ENCODE measurements at regions not wholly inside any gene's neighbourhood (a gene's known extent, or its start where the extent isn't known, plus 50 kb on each side); places are given as distances from the start of the nearest gene placed in this dataset.

DNA sequence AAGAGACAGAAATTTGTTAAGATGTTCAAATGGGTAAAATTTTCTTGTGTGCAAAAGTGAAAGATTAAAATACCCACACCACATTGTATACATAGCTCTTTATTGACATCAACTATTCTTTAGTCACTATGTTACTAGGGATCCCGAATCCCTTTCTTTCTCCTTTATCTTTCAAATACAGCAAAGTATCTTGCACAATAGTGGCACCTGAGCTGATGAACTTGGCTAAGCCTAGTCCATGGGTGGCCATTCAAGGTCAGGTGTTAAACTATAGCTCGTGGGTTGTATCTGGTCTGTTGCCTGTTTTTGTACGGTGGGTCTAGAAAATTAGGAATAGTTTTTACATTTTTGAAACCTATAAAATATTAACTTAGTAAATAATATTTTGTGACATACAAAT is 210.9 kb downstream of the SLITRK6 start:
- TF ChIP-seq, protein P1, sequence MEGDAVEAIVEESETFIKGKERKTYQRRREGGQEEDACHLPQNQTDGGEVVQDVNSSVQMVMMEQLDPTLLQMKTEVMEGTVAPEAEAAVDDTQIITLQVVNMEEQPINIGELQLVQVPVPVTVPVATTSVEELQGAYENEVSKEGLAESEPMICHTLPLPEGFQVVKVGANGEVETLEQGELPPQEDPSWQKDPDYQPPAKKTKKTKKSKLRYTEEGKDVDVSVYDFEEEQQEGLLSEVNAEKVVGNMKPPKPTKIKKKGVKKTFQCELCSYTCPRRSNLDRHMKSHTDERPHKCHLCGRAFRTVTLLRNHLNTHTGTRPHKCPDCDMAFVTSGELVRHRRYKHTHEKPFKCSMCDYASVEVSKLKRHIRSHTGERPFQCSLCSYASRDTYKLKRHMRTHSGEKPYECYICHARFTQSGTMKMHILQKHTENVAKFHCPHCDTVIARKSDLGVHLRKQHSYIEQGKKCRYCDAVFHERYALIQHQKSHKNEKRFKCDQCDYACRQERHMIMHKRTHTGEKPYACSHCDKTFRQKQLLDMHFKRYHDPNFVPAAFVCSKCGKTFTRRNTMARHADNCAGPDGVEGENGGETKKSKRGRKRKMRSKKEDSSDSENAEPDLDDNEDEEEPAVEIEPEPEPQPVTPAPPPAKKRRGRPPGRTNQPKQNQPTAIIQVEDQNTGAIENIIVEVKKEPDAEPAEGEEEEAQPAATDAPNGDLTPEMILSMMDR (IDR thresholded peaks at IDR 0.05; ENCODE audit: low read length), result no peak
- TF ChIP-seq EZH2 (IDR thresholded peaks at IDR 0.05; ENCODE audit: borderline replicate concordance, low read length), result no peak
